ENCODE measurements at regions not wholly inside any gene's neighbourhood (a gene's known extent, or its start where the extent isn't known, plus 50 kb on each side); places are given as distances from the start of the nearest gene placed in this dataset.

- Histone ChIP-seq H3K9ac (ENCODE audit: low read length in 3 of 3) (no peak overlapping the region), H3K36me3 (ENCODE audit: control insufficient read depth in 2 of 3, insufficient read depth in 3 of 3, low read length in 3 of 3) (no peaks in the 10 kb centered on the region), H3K4me3 (ENCODE audit: low read length in 3 of 3) (no peak overlapping the region), H3K27me3 (ENCODE audit: control insufficient read depth, insufficient read depth, low read length) (no peaks in the 10 kb centered on the region), H3K4me1 (ENCODE audit: control insufficient read depth in 2 of 3, insufficient read depth in 2 of 3, low read depth in 1 of 3, low read length in 3 of 3) (no peaks in the 10 kb centered on the region), H3K9me3 (ENCODE audit: control insufficient read depth in 2 of 3, insufficient read depth in 1 of 3, low read length in 3 of 3) (no peaks in the 10 kb centered on the region), H3K27ac (ENCODE audit: low read depth in 2 of 2, low read length in 2 of 2) (no peak overlapping the region)
- no peak for TF ChIP-seq CTCF (IDR thresholded peaks at IDR 0.05; ENCODE audit: borderline replicate concordance, extremely low read depth, insufficient read depth)
- FAIRE-seq (no peak), DNase-seq (no peak)
- intact Hi-C loops (cut with DNase I): no loop called here
Observed at GRCh38 chr9:106350777-106351176, 512.2 kb upstream of the ZNF462 start.

GRCh38 chr9:106356924-106357323 is 506.0 kb upstream of the ZNF462 start:
- no peak overlapping the region for H3K9ac ChIP-seq (ENCODE audit: low read length in 3 of 3)
- H3K4me1 ChIP-seq (ENCODE audit: control insufficient read depth in 2 of 3, insufficient read depth in 2 of 3, low read depth in 1 of 3, low read length in 3 of 3): no peaks in the 10 kb centered on the region
- H3K27me3 ChIP-seq (ENCODE audit: control insufficient read depth, insufficient read depth, low read length): no peaks in the 10 kb centered on the region
- TF ChIP-seq CTCF (IDR thresholded peaks at IDR 0.05; ENCODE audit: borderline replicate concordance, extremely low read depth, insufficient read depth): no peak
- intact Hi-C loops (cut with DNase I): no loop called here
- H3K27ac ChIP-seq (ENCODE audit: low read depth in 2 of 2, low read length in 2 of 2): no peak overlapping the region
- H3K4me3 ChIP-seq (ENCODE audit: low read length in 3 of 3): no peak overlapping the region
- H3K9me3 ChIP-seq (ENCODE audit: control insufficient read depth in 2 of 3, insufficient read depth in 1 of 3, low read length in 3 of 3): no peaks in the 10 kb centered on the region
- DNase-seq (no peak), FAIRE-seq (no peak)
- no peaks in the 10 kb centered on the region for H3K36me3 ChIP-seq (ENCODE audit: control insufficient read depth in 2 of 3, insufficient read depth in 3 of 3, low read length in 3 of 3)

- DNase-seq (no peak), FAIRE-seq (no peak)
- no peak overlapping the region for H3K4me3 ChIP-seq (ENCODE audit: low read length in 3 of 3)
- no peaks in the 10 kb centered on the region for H3K27me3 ChIP-seq (ENCODE audit: control insufficient read depth, insufficient read depth, low read length)
- no peak overlapping the region for H3K27ac ChIP-seq (ENCODE audit: low read depth in 2 of 2, low read length in 2 of 2)
- H3K9me3 ChIP-seq (ENCODE audit: control insufficient read depth in 2 of 3, insufficient read depth in 1 of 3, low read length in 3 of 3): no peaks in the 10 kb centered on the region
- intact Hi-C loops (cut with DNase I): no loop called here
- H3K36me3 ChIP-seq (ENCODE audit: control insufficient read depth in 2 of 3, insufficient read depth in 3 of 3, low read length in 3 of 3): no peaks in the 10 kb centered on the region
- no peak for TF ChIP-seq CTCF (IDR thresholded peaks at IDR 0.05; ENCODE audit: borderline replicate concordance, extremely low read depth, insufficient read depth)
- no peak overlapping the region for H3K9ac ChIP-seq (ENCODE audit: low read length in 3 of 3)
- H3K4me1 ChIP-seq (ENCODE audit: control insufficient read depth in 2 of 3, insufficient read depth in 2 of 3, low read depth in 1 of 3, low read length in 3 of 3): no peaks in the 10 kb centered on the region
Observed at GRCh38 chr9:106358331-106358730, 504.6 kb upstream of the ZNF462 start.

- no peak for FAIRE-seq
- no peak for TF ChIP-seq CTCF (IDR thresholded peaks at IDR 0.05; ENCODE audit: borderline replicate concordance, extremely low read depth, insufficient read depth)
- Histone ChIP-seq H3K4me1 (ENCODE audit: control insufficient read depth in 2 of 3, insufficient read depth in 2 of 3, low read depth in 1 of 3, low read length in 3 of 3) (no peaks in the 10 kb centered on the region), H3K27me3 (ENCODE audit: control insufficient read depth, insufficient read depth, low read length) (no peaks in the 10 kb centered on the region), H3K9ac (ENCODE audit: low read length in 3 of 3) (no peak overlapping the region), H3K36me3 (ENCODE audit: control insufficient read depth in 2 of 3, insufficient read depth in 3 of 3, low read length in 3 of 3) (no peaks in the 10 kb centered on the region), H3K4me3 (ENCODE audit: low read length in 3 of 3) (no peak overlapping the region), H3K9me3 (ENCODE audit: control insufficient read depth in 2 of 3, insufficient read depth in 1 of 3, low read length in 3 of 3) (no peaks in the 10 kb centered on the region), H3K27ac (ENCODE audit: low read depth in 2 of 2, low read length in 2 of 2) (no peak overlapping the region)
- intact Hi-C loops (cut with DNase I): no loop called here
- no peak for DNase-seq
Observed at GRCh38 chr9:106376689-106377088, 486.3 kb upstream of the ZNF462 start.

All from kidney (tissue), 13 donors.